ENCODE measurements at regions not wholly inside any gene's neighbourhood (a gene's known extent, or its start where the extent isn't known, plus 50 kb on each side); places are given as distances from the start of the nearest gene placed in this dataset.

DNA sequence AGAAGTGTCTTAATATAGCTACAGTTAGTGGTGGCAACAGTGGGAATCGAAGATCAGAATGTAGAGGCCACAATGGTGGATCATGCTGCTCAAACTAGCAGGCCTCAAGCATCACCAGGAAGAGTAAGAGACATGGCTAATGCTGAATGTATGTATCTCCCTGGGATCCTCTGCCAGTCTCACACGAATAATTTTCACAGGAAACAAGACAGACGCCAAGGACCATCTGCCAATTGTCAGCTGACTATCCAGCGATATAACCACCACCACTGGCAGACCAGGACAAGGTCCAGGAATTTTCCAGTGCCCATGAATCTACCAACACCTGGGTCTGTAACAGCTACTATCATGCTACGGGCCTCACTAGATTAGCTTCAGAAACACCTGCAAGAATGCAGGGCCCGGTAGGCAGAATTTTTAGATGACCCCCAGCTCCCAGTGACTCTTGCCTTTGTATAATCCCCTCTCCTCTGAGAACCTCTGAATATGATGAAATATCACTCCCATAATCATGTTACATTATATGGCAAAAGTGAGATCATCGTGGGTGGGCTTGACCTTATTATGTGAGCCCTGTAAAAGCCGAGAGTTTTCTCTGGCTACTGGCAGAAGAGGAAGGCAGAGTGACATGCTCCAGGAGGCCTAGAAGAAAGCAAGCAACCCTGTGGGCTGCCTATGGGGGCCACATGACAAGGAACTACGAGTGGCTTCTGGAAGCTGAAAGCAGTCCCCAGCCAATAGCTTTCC lies 429.8 kb downstream of the BCOR start:
- TF ChIP-seq, protein P1, sequence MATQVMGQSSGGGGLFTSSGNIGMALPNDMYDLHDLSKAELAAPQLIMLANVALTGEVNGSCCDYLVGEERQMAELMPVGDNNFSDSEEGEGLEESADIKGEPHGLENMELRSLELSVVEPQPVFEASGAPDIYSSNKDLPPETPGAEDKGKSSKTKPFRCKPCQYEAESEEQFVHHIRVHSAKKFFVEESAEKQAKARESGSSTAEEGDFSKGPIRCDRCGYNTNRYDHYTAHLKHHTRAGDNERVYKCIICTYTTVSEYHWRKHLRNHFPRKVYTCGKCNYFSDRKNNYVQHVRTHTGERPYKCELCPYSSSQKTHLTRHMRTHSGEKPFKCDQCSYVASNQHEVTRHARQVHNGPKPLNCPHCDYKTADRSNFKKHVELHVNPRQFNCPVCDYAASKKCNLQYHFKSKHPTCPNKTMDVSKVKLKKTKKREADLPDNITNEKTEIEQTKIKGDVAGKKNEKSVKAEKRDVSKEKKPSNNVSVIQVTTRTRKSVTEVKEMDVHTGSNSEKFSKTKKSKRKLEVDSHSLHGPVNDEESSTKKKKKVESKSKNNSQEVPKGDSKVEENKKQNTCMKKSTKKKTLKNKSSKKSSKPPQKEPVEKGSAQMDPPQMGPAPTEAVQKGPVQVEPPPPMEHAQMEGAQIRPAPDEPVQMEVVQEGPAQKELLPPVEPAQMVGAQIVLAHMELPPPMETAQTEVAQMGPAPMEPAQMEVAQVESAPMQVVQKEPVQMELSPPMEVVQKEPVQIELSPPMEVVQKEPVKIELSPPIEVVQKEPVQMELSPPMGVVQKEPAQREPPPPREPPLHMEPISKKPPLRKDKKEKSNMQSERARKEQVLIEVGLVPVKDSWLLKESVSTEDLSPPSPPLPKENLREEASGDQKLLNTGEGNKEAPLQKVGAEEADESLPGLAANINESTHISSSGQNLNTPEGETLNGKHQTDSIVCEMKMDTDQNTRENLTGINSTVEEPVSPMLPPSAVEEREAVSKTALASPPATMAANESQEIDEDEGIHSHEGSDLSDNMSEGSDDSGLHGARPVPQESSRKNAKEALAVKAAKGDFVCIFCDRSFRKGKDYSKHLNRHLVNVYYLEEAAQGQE (IDR thresholded peaks at IDR 0.05; ENCODE audit: low read depth) = no peak
- TF ChIP-seq CEBPB (IDR thresholded peaks at IDR 0.05) (no peak), NFIC (IDR thresholded peaks at IDR 0.05) (no peak), ZBTB7A (IDR thresholded peaks at IDR 0.05; ENCODE audit: low read depth) (no peak), RAD21 (IDR thresholded peaks at IDR 0.05; ENCODE audit: low read depth) (no peak), YY1 (IDR thresholded peaks at IDR 0.05; ENCODE audit: low read depth) (no peak), EP300 (IDR thresholded peaks at IDR 0.05; ENCODE audit: borderline replicate concordance) (no peak), TAF1 (IDR thresholded peaks at IDR 0.05; ENCODE audit: low read depth) (no peak), TEAD4 (IDR thresholded peaks at IDR 0.05) (no peak), TCF12 (IDR thresholded peaks at IDR 0.05; ENCODE audit: low read depth) (no peak)
- TF ChIP-seq, protein P2, sequence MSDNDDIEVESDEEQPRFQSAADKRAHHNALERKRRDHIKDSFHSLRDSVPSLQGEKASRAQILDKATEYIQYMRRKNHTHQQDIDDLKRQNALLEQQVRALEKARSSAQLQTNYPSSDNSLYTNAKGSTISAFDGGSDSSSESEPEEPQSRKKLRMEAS (IDR thresholded peaks at IDR 0.05) = no peak
- TF ChIP-seq, protein P3, sequence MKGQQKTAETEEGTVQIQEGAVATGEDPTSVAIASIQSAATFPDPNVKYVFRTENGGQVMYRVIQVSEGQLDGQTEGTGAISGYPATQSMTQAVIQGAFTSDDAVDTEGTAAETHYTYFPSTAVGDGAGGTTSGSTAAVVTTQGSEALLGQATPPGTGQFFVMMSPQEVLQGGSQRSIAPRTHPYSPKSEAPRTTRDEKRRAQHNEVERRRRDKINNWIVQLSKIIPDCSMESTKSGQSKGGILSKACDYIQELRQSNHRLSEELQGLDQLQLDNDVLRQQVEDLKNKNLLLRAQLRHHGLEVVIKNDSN (IDR thresholded peaks at IDR 0.05) = no peak

Data from Ishikawa (cell line).